B cell (primary cell): ENCODE measurements at regions not wholly inside any gene's neighbourhood (a gene's known extent, or its start where the extent isn't known, plus 50 kb on each side); places are given as distances from the start of the nearest gene placed in this dataset.

Source experiments
- ATAC-seq: fragments of 200-7000 bp; cut with Tn5 transposase; one replicate; pipeline ENCODE4 v1.10.0; 2021; ENCODE audit warnings: low read depth, mild to moderate bottlenecking, moderate number of reproducible peaks, moderate library complexity
- CTCF ChIA-PET: fragments of 350-600 bp; sonication (Branson Sonifier 250); formaldehyde crosslinking; loops from one replicate; lab custom pipeline; 2021; ENCODE audit warnings: antibody characterized with exemption, inconsistent platforms; lab: Charles Lee
- POLR2A ChIA-PET: fragments of 350-600 bp; sonication (Branson Sonifier 250); formaldehyde crosslinking; loops from one replicate; lab custom pipeline; 2021; ENCODE audit warnings: antibody characterized with exemption; lab: Charles Lee
- DNase-seq: peaks from one replicate; pipeline ENCODE4 v3.0.0; 2013
- H2AFZ ChIP-seq: 2 replicates; pipeline ENCODE4 v1.6.1; 2012; ENCODE audit warnings: mild to moderate bottlenecking, low read depth, low read length; ENCODE audit not compliant: insufficient read depth, poor library complexity, severe bottlenecking
- H3K27ac ChIP-seq, 2 donors: 1 replicate in 1 of 2; 2 replicates in 1 of 2; pipeline ENCODE4 v1.5.1; 2012 to 2013; ENCODE audit warnings: low read length in 2 of 2, mild to moderate bottlenecking in 2 of 2, moderate library complexity in 1 of 2
- H3K27me3 ChIP-seq, 4 experiments: fragments of 200-600 bp in 1 of 4; sonication (generic) in 1 of 4; replicated peaks in 1 of 4; 1 replicate in 2 of 4; 2 replicates in 2 of 4; pipeline versions ENCODE4 v1.6.1 to v1.7.0; 2013 to 2016; ENCODE audit warnings: low read length in 3 of 4, mild to moderate bottlenecking in 2 of 4, mixed read lengths in 1 of 4, moderate library complexity in 1 of 4; ENCODE audit not compliant: insufficient read depth in 4 of 4, control insufficient read depth in 3 of 4; ENCODE audit errors: control extremely low read depth in 1 of 4
- H3K36me3 ChIP-seq, 2 experiments: replicated peaks in 1 of 2; 1 replicate in 1 of 2; 2 replicates in 1 of 2; pipeline versions ENCODE4 v1.6.1 to v1.7.1; 2013; ENCODE audit warnings: low read length in 1 of 2; ENCODE audit not compliant: insufficient read depth in 2 of 2, control insufficient read depth in 1 of 2; ENCODE audit errors: control extremely low read depth in 1 of 2, extremely low read depth in 1 of 2
- H3K4me1 ChIP-seq, 2 donors: fragments of 200-600 bp in 1 of 2; sonication (generic) in 1 of 2; 1 replicate in 1 of 2; 2 replicates in 1 of 2; pipeline versions ENCODE4 v1.5.1 to v1.6.1; 2013 to 2017; ENCODE audit warnings: low read length in 2 of 2; ENCODE audit not compliant: control insufficient read depth in 2 of 2, insufficient read depth in 2 of 2
- H3K4me2 ChIP-seq: replicated peaks from 2 replicates; pipeline ENCODE3; 2012; ENCODE audit warnings: mild to moderate bottlenecking, low read depth, low read length; ENCODE audit not compliant: poor library complexity, severe bottlenecking
- H3K4me3 ChIP-seq, 5 experiments: fragments of 200-600 bp in 1 of 5; sonication (generic) in 1 of 5; 1 replicate in 3 of 5; 2 replicates in 2 of 5; pipeline versions ENCODE4 v1.5.1 to v1.7.0; 2011 to 2016; ENCODE audit warnings: low read length in 4 of 5, mild to moderate bottlenecking in 4 of 5, low read depth in 2 of 5, control low read depth in 1 of 5, moderate library complexity in 1 of 5; ENCODE audit not compliant: insufficient read depth in 1 of 5; ENCODE audit errors: control extremely low read depth in 1 of 5, extremely low read depth in 1 of 5
- H3K79me2 ChIP-seq: fragments of 200-600 bp; sonication (generic); one replicate; pipeline ENCODE4 v1.6.0; 2016; ENCODE audit warnings: low read length; ENCODE audit not compliant: control insufficient read depth, insufficient read depth
- H3K9ac ChIP-seq: fragments of 200-600 bp; sonication (generic); 2 replicates; pipeline ENCODE4 v1.6.1; 2017; ENCODE audit warnings: mild to moderate bottlenecking, low read length, moderate library complexity
- H3K9me3 ChIP-seq, 3 donors: one replicate each; pipeline versions ENCODE4 v1.6.1 to v1.7.1; 2013; ENCODE audit warnings: low read length in 2 of 3; ENCODE audit not compliant: control insufficient read depth in 2 of 3, insufficient read depth in 1 of 3; ENCODE audit errors: control extremely low read depth in 1 of 3
- H4K20me1 ChIP-seq: 2 replicates; pipeline ENCODE4 v1.6.0; 2012; ENCODE audit warnings: mild to moderate bottlenecking, low read length; ENCODE audit not compliant: insufficient read depth, control insufficient read depth, poor library complexity, severe bottlenecking
- H3K27ac Mint-ChIP-seq: one replicate; pipeline ENCODE4 v1.8.0; 2021; ENCODE audit warnings: mixed read lengths
- H3K27me3 Mint-ChIP-seq: one replicate; pipeline ENCODE4 v1.8.0; 2021; ENCODE audit warnings: mixed read lengths
- H3K4me1 Mint-ChIP-seq: one replicate; pipeline ENCODE4 v1.8.0; 2021; ENCODE audit warnings: mixed read lengths
- H3K4me3 Mint-ChIP-seq: one replicate; pipeline ENCODE4 v1.8.0; 2021; ENCODE audit warnings: mixed read lengths
- H3K9me3 Mint-ChIP-seq: one replicate; pipeline ENCODE4 v1.8.0; 2022; ENCODE audit warnings: mixed read lengths; ENCODE audit not compliant: insufficient read depth
- CTCF ChIP-seq: fragments of 200-600 bp; IDR thresholded peaks from one replicate; pipeline ENCODE4 v1.8.0; 2022; ENCODE audit warnings: antibody characterized with exemption, mild to moderate bottlenecking
- EZH2 ChIP-seq: IDR thresholded peaks from 2 replicates; pipeline ENCODE4 v1.6.1; 2012; ENCODE audit warnings: borderline replicate concordance, low read depth, mild to moderate bottlenecking, moderate library complexity, low read length; ENCODE audit not compliant: insufficient read depth, poor library complexity, severe bottlenecking
- whole genome bisulfite sequencing: methylation state at CpG from one replicate; pipeline ENCODE4 v1.1.5; 2013; ENCODE audit warnings: missing lambda C conversion rate; ENCODE audit not compliant: insufficient coverage; 5-methylcytosine and 5-hydroxymethylcytosine counted together
- intact Hi-C: fragments of 100-400 bp; cut with micrococcal nuclease; formaldehyde crosslinking; loops from one replicate; pipeline ENCODE4 v1.10.0; 2022

GRCh38 chr14:54132496-54132895 lies 175.9 kb upstream of the BMP4 start:
- Histone ChIP-seq H3K4me1 (no peaks in the 10 kb centered on the region), H3K9ac (no peak overlapping the region), H3K27me3 (no peaks in the 10 kb centered on the region), H3K27ac (no peak overlapping the region), H4K20me1 (no peaks in the 10 kb centered on the region), H3K79me2 (no peaks in the 10 kb centered on the region), H3K4me2 (no peak overlapping the region), H3K4me3 (no peak overlapping the region), H3K9me3 (no peaks in the 10 kb centered on the region), H2AFZ (no peak overlapping the region), H3K36me3 (no peaks in the 10 kb centered on the region)
- WGBS: 100% methylated on average over 1 of the region's 3 CpGs
- intact Hi-C loops: no loop called here
- Mint-ChIP-seq H3K9me3 (no peaks in the 10 kb centered on the region), H3K27me3 (no peaks in the 10 kb centered on the region), H3K4me1 (no peaks in the 10 kb centered on the region), H3K4me3 (no peak overlapping the region), H3K27ac (no peak overlapping the region)
- ChIA-PET POLR2A (no interaction called here), CTCF (no interaction called here)
- ATAC-seq (no peak), DNase-seq (no peak)
- TF ChIP-seq EZH2 (no peak), CTCF (no peak)

GRCh38 chr14:54133896-54134295 lies 177.3 kb upstream of the BMP4 start:
- no peaks in the 10 kb centered on the region for H3K27me3 ChIP-seq
- Mint-ChIP-seq H3K27ac (no peak overlapping the region), H3K4me1 (no peaks in the 10 kb centered on the region), H3K9me3 (no peaks in the 10 kb centered on the region), H3K27me3 (no peaks in the 10 kb centered on the region), H3K4me3 (no peak overlapping the region)
- no peaks in the 10 kb centered on the region for H3K79me2 ChIP-seq
- intact Hi-C loops: no loop called here
- H3K27ac ChIP-seq: no peak overlapping the region
- no peak overlapping the region for H3K9ac ChIP-seq
- ChIA-PET CTCF (no interaction called here), POLR2A (no interaction called here)
- H3K9me3 ChIP-seq: no peaks in the 10 kb centered on the region
- DNase-seq: no peak
- no peak overlapping the region for H2AFZ ChIP-seq
- no peak overlapping the region for H3K4me3 ChIP-seq
- no peaks in the 10 kb centered on the region for H3K4me1 ChIP-seq
- no peaks in the 10 kb centered on the region for H4K20me1 ChIP-seq
- no peak for ATAC-seq
- H3K4me2 ChIP-seq: no peak overlapping the region
- TF ChIP-seq CTCF (no peak), EZH2 (no peak)
- H3K36me3 ChIP-seq: no peaks in the 10 kb centered on the region
- WGBS: 100% methylated on average over 1 of the region's 3 CpGs
